GM21717 (cell line): ENCODE measurements at regions not wholly inside any gene's neighbourhood (a gene's known extent, or its start where the extent isn't known, plus 50 kb on each side); places are given as distances from the start of the nearest gene placed in this dataset.

Experiments used
- ATAC-seq: cut with Tn5 transposase; IDR thresholded peaks from one replicate; pipeline ENCODE4 v1.9.1; 2021; ENCODE audit warnings: mild to moderate bottlenecking, moderate library complexity; ENCODE audit not compliant: unreplicated experiment

GRCh38 chr1:69213644-69214043 is 354.1 kb upstream of the LRRC7 start:
- ATAC-seq, result no peak

DNA sequence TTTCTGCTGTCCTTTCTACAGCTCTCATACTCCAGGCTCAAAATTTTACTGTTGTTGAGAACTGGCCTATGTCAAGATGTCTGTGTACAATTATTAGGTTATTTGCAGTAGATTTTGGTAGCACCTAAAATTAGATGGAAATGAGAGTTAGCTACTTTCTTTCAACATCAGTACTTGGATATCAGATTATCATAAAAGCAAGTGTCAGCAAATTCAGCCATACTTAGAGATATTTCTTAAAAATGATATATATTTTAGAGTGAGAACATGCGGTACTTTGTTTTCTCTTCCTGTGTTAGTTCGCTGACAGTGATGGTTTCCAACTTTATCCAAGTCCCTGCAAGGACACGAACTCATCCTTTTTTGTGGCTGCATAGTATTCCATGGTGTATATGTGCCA is 351.8 kb upstream of the LRRC7 start:
- no peak for ATAC-seq

GRCh38 chr1:69220672-69221071 is 347.1 kb upstream of the LRRC7 start:
- ATAC-seq, result no peak

DNA sequence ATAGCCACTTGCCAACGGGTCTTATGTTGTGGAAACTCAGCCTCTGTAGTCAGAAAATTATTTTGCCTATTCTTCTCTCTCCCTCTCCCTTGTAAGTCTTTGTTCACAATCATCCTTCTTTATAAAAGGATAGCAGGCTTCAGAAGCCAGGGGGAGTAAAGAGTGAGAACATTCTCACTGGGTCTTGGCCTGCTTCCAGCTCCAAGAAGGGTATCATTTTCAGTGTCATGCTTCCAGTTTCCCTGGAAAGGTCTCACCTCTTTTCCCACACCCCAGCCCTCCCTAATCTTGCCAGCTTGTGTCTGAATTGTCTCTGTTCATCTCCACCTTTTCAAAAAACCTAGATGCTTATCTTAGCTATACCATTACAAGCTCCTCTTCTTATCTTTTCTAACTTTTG is 346.2 kb upstream of the LRRC7 start:
- no peak for ATAC-seq

- no peak for ATAC-seq
Observed at GRCh38 chr1:69223156-69223555, 344.6 kb upstream of the LRRC7 start.

DNA sequence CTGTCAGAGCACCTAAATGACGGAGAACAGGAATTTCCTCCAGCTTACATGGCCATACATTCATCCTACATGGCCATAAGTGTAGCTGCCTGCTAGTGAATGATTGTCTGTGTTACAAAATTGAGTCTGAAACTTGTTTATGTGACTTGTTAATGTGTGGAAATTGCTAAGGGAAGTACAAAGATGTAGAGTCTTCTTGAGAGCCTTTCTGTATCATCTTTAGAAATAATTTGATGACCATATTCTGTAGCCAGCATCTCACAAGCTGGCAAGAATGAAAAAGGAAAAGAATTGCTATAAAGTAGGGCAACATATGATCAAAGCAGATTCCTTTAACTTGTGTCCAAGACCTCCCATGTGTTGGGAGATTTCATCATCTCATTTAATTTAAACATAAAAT is 339.2 kb upstream of the LRRC7 start:
- no peak for ATAC-seq

- ATAC-seq, result no peak
Observed at GRCh38 chr1:69230208-69230607, 337.5 kb upstream of the LRRC7 start.

DNA sequence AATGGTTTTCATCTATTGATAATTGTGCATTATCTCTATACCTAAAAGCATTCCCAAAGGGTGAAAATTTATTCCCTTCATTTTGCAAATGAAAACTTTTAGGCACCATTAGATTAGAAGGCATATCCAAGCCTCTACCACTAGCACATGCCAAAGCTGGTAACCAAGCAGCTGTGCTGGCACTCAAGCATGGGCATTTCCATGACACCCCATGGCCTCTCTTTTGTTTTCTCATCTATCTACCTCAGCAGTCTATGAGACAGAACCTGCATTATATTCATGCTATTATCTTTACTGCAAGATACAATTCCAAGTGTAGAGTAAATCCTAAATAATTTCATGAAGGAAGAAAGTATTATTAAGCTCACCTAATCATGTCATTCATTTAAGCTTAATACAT is 334.3 kb upstream of the LRRC7 start:
- no peak for ATAC-seq

DNA sequence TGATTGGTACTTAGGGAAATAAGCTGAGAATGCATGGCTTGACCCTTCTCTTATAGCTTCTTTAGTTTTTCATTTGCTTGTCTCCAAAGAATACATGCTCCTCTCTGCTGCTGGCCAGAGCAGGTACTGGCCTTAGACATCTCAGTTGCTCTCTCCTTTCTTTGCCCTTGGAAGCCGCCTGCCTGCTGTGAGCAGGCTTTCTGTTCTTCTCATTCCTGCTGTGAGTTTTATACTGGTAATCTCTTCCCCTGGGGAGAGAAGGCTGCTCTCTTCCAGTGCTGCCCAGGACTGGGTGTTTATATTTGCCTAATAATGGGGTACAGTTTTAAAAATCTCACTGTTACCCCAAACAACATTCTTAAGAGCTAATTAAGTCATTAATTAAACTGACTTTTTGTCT is 323.5 kb upstream of the LRRC7 start:
- no peak for ATAC-seq

- ATAC-seq, result no peak
Observed at GRCh38 chr1:69246109-69246508, 321.6 kb upstream of the LRRC7 start.

DNA sequence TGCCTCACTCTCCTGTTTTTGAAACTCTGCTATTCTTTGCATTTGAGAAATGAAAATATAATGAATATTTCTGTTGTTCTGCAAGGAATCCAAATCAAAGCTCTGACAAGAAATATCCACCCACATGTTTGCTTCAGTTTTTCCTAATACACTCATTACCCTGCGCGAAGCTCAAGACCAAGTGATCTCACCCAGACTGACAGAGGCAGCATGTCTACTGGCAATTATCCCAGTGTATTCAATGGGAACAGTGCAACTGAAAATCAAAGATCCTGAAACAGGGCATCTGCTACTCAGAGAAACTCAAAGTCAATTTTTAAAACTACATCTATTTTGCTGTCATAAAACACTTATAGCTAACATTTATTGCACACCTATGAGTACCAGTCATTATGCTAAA is 321.0 kb upstream of the LRRC7 start:
- ATAC-seq, result no peak

DNA sequence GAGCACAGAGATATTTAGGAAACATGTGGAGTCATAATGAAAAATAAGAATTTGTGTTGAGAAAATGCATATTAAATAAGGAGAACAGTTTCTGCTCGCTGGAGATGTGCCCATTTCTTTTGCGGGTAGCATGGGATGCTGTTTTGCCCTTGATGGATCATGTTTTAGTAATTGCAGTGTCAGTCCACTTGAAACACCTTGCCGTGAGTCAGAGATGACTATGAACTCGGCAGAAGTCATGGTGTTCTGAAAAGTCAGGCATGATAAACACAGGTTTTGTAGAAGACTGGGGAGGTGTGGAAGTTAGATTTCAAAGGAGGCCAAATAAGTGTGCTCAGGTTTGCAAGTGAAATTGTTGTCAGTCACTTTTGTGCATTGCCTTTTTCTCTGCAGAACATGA is 315.0 kb upstream of the LRRC7 start:
- no peak for ATAC-seq

GRCh38 chr1:69256036-69256435 is 311.7 kb upstream of the LRRC7 start:
- ATAC-seq, result no peak

DNA sequence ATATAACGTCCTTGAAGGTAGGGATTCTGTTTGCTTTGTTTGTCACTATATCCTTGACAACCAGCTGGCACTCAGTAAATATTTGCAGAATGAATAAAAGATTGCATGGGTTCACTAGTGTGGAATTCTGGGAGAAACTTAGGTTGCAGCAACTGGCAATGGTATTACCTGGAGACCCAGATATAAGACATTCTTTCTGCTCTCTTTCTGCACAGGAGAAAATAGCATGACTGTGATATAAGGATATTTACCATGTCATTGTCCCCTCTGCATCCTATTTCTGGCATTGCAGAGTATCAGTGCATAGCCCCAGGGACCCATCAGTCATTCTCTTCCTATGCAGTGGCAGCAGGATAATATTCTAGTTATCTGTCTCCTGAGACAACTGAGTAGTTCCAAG is 308.9 kb upstream of the LRRC7 start:
- no peak for ATAC-seq

DNA sequence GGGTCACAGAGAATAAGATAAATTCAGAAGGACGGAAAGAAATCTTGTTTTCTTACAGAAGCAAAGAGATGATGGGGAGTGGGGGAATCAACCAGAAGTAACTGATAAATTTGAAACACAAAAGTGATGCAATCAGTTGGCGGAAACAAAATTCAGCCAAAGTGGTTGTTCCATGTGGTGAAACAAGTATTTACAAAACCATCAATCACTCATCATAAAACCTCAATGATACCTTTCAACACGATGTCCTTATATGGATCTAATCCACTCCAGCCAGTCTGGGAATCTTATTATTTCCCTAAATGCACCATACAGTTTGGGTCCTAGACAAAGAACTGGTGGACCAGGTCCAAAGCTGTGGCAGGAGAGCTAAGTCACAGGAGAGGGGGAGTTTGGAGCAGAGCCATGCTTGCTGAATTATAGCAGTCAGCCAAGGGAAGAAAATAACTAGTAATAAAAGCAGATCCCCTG is 303.8 kb upstream of the LRRC7 start:
- no peak for ATAC-seq

GRCh38 chr1:69269491-69269890 is 298.2 kb upstream of the LRRC7 start:
- no peak for ATAC-seq

GRCh38 chr1:69271587-69272125 is 296.1 kb upstream of the LRRC7 start:
- no peak for ATAC-seq

DNA sequence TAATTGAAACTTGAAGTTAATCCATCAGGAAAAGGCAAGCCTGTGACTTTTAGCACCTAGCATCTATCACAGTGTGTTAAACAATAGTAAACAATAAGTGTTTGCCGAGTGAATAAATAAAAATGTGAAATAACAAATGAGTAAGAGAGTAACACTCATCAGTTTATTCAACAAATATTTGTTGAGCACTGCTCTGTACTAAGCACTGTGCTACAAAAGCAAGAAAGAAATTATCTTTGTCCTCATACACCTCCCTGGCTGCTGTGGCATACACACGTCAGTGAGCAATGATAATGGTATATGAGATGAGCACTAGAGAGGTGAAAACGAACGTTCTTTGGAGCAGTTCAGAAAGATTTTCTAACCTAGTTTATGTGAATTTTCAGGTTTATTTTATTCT is 295.0 kb upstream of the LRRC7 start:
- ATAC-seq, result no peak

- no peak for ATAC-seq
Observed at GRCh38 chr1:69278923-69279322, 288.8 kb upstream of the LRRC7 start.

DNA sequence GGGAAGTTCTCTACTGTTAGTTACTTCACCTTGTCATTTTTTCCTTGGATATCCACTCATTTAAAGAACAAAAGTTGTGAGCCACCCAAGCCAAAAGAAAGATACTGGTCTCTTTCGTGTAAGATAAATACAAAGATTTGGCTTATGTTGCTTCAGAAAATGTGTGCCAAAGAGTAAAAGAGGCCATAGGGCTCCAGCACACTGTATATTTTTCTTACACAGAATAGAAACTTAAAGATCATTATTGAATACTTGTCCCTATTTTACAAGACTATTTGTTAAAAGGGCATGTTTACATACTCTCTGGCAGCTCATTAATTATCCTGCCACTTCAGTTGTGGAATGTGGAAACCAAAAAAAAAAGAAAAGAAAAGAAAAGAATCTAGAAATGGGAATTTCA is 284.2 kb upstream of the LRRC7 start:
- ATAC-seq, result no peak

GRCh38 chr1:69284508-69284907 is 283.2 kb upstream of the LRRC7 start:
- no peak for ATAC-seq

DNA sequence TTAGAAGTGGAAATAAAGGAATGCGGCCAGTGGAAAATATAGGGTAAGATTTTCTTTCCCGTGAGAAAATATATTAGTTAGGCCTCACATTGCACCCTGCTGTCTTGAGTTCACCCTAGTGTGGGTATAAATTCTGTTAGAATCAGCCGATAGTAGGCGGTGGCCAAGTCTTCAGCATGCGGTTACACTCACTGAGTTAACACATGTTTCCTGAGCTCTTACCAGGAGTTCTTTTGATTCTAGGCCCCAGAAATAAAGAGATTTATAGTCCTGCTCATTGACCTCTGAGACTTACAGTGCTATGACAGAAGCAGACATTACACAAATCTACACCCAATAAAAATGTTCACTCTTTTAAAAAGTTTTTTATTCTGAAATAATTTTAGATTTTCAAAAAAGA is 279.3 kb upstream of the LRRC7 start:
- no peak for ATAC-seq

DNA sequence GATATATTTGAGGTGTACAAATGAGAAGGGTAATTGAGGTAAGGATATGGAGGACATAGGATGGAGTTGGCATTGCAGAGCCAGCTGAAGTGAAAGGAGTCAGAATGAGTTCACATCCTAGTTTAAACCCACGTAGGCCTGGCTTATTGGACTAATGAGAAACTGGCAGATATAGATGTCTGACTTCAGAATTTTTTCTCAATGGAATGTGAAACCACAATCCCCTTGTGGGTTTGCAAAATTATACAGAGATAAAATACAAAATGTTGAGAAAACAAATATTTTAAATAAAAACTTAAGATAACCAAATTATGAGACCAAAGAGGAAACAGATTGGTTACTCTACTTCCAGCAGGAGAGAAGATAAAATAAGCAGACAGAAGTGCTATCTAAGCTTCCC is 277.4 kb upstream of the LRRC7 start:
- ATAC-seq, result no peak

GRCh38 chr1:69291541-69291940 is 276.2 kb upstream of the LRRC7 start:
- no peak for ATAC-seq
